Endothelial cell (in vitro differentiated cells): ENCODE measurements at regions not wholly inside any gene's neighbourhood (a gene's known extent, or its start where the extent isn't known, plus 50 kb on each side); places are given as distances from the start of the nearest gene placed in this dataset.

Source experiments
- DNase-seq: peaks from one replicate; pipeline ENCODE4 v3.0.0; 2021; ENCODE audit warnings: low spot score
- H3K27ac Mint-ChIP-seq: one replicate; pipeline ENCODE4 v1.8.0; 2021; ENCODE audit warnings: mixed read lengths, inconsistent platforms; ENCODE audit not compliant: unreplicated experiment
- H3K27me3 Mint-ChIP-seq: one replicate; pipeline ENCODE4 v1.8.0; 2021; ENCODE audit warnings: mild to moderate bottlenecking, moderate library complexity, mixed read lengths, inconsistent platforms; ENCODE audit not compliant: unreplicated experiment
- H3K36me3 Mint-ChIP-seq: one replicate; pipeline ENCODE4 v1.8.0; 2021; ENCODE audit warnings: mild to moderate bottlenecking, low read depth, mixed read lengths, inconsistent platforms; ENCODE audit not compliant: unreplicated experiment
- H3K4me1 Mint-ChIP-seq: one replicate; pipeline ENCODE4 v1.8.0; 2021; ENCODE audit warnings: mild to moderate bottlenecking, mixed read lengths, inconsistent platforms; ENCODE audit not compliant: unreplicated experiment
- H3K4me3 Mint-ChIP-seq: one replicate; pipeline ENCODE4 v1.8.0; 2021; ENCODE audit warnings: mild to moderate bottlenecking, mixed read lengths, inconsistent platforms; ENCODE audit not compliant: unreplicated experiment
- H3K9me3 Mint-ChIP-seq: one replicate; pipeline ENCODE4 v1.8.0; 2021; ENCODE audit warnings: mixed read lengths, inconsistent platforms; ENCODE audit not compliant: unreplicated experiment
- CTCF ChIP-seq: fragments of 200-600 bp; sonication (generic); IDR thresholded peaks from one replicate; pipeline ENCODE4 v1.5.0; 2021; ENCODE audit warnings: antibody characterized with exemption; ENCODE audit not compliant: unreplicated experiment

- Mint-ChIP-seq H3K4me3 (no peak overlapping the region), H3K36me3 (no peaks in the 10 kb centered on the region), H3K9me3 (no peaks in the 10 kb centered on the region), H3K27ac (no peak overlapping the region), H3K27me3 (no peaks in the 10 kb centered on the region), H3K4me1 (peaks cover 3% of the 10 kb centered on the region)
- TF ChIP-seq CTCF, result no peak
- no peak for DNase-seq
Measured at GRCh38 chr2:7937082-7937481, 744.8 kb upstream of the ID2 start.

GRCh38 chr2:7940723-7941122 is 741.1 kb upstream of the ID2 start:
- H3K4me1 Mint-ChIP-seq, result peaks cover 3% of the 10 kb centered on the region
- no peak for DNase-seq
- no peaks in the 10 kb centered on the region for H3K27me3 Mint-ChIP-seq
- no peaks in the 10 kb centered on the region for H3K9me3 Mint-ChIP-seq
- no peak overlapping the region for H3K27ac Mint-ChIP-seq
- no peak overlapping the region for H3K4me3 Mint-ChIP-seq
- H3K36me3 Mint-ChIP-seq, result no peaks in the 10 kb centered on the region
- TF ChIP-seq CTCF, result no peak

GRCh38 chr2:7943446-7943845 is 738.4 kb upstream of the ID2 start:
- H3K27me3 Mint-ChIP-seq, result no peaks in the 10 kb centered on the region
- H3K27ac Mint-ChIP-seq, result no peak overlapping the region
- H3K9me3 Mint-ChIP-seq, result no peaks in the 10 kb centered on the region
- no peak overlapping the region for H3K4me3 Mint-ChIP-seq
- no peaks in the 10 kb centered on the region for H3K36me3 Mint-ChIP-seq
- no peak for DNase-seq
- TF ChIP-seq CTCF, result no peak
- peaks cover 3% of the 10 kb centered on the region for H3K4me1 Mint-ChIP-seq

GRCh38 chr2:7945026-7945425 is 736.8 kb upstream of the ID2 start:
- Mint-ChIP-seq H3K27ac (no peak overlapping the region), H3K27me3 (peaks cover 1% of the 10 kb centered on the region), H3K36me3 (no peaks in the 10 kb centered on the region), H3K4me1 (peaks cover 3% of the 10 kb centered on the region), H3K4me3 (no peak overlapping the region), H3K9me3 (no peaks in the 10 kb centered on the region)
- TF ChIP-seq CTCF, result no peak
- no peak for DNase-seq

GRCh38 chr2:7950035-7950612 is 731.7 kb upstream of the ID2 start:
- Mint-ChIP-seq H3K27ac (no peak overlapping the region), H3K36me3 (no peaks in the 10 kb centered on the region), H3K27me3 (peaks cover 10% of the 10 kb centered on the region), H3K9me3 (no peaks in the 10 kb centered on the region), H3K4me1 (no peaks in the 10 kb centered on the region), H3K4me3 (no peak overlapping the region)
- DNase-seq, result no peak
- no peak for TF ChIP-seq CTCF
